ENCODE measurements at regions not wholly inside any gene's neighbourhood (a gene's known extent, or its start where the extent isn't known, plus 50 kb on each side); places are given as distances from the start of the nearest gene placed in this dataset.
A peak's percentile ranks its signal among the peaks of the same experiment; 100 is the strongest.

DNA sequence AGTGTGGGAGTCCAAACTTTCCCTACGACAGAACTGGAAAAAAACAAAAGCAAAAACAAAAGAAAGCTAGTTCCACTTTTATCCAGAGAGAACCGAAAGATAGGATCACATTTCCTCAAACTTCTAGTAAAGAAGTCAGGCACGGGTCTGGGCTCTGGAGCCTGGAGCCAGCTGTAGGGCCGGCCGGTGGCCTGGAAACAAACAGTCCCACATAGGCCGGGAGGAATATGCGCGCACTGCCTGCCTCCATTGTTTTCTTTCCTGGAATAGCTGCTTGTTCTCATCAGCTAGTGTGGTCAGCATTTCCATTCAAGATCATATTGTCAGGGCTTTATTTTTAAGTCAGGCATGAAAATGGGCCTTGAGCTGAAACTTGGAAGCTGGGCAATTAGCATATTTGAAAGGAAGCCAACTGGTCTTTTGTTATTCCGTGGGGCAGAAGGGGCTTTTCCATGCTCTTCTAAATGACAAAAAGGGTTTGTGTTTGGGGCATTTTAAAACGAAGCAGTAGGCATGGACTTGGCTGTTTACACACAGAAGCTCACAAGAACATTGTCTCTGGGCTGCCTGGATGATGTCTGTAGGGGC lies 58.7 kb upstream of the RFX8 start (continued):
- TF ChIP-seq RAD21 (IDR thresholded peaks at IDR 0.05 in 1 of 2, conservative IDR thresholded peaks at IDR 0.05 in 1 of 2; ENCODE audit: low read depth in 2 of 2, low read length in 2 of 2) (0 out of 4 replicates have a peak, but pooled peaks of 1 of the 2 experiments have one; percentile 9), SIX5 (IDR thresholded peaks at IDR 0.05; ENCODE audit: low read depth, low read length) (no peak), TCF12 (IDR thresholded peaks at IDR 0.05; ENCODE audit: low read depth, low read length) (no peak), NRF1 (IDR thresholded peaks at IDR 0.05; ENCODE audit: low read depth, low read length) (no peak)

All from H1 (cell line).